Germinal center (tissue), 1 donor: ENCODE measurements at regions not wholly inside any gene's neighbourhood (a gene's known extent, or its start where the extent isn't known, plus 50 kb on each side); places are given as distances from the start of the nearest gene placed in this dataset.

Experiments used
- DNase-seq: peaks from one replicate; pipeline ENCODE4 v3.0.0; 2012; ENCODE audit warnings: mixed read lengths, low spot score

- no peak for DNase-seq
Measured at GRCh38 chr21:15370462-15370975, 305.7 kb upstream of the NRIP1 start.

- no peak for DNase-seq
Measured at GRCh38 chr21:15373941-15374340, 309.1 kb upstream of the NRIP1 start.

- no peak for DNase-seq
Measured at GRCh38 chr21:15379776-15380175, 315.0 kb upstream of the NRIP1 start.

GRCh38 chr21:15383588-15383987, 318.8 kb upstream of the NRIP1 start:
- DNase-seq: no peak

- no peak for DNase-seq
Measured at GRCh38 chr21:15390049-15390448, 325.2 kb upstream of the NRIP1 start.

- no peak for DNase-seq
Measured at GRCh38 chr21:15397258-15397657, 332.5 kb upstream of the NRIP1 start.

- DNase-seq: no peak
Measured at GRCh38 chr21:15400905-15401304, 328.9 kb upstream of the USP25 start.

GRCh38 chr21:15401331-15401730, 328.5 kb upstream of the USP25 start:
- DNase-seq: no peak

- no peak for DNase-seq
Measured at GRCh38 chr21:15405214-15405613, 324.6 kb upstream of the USP25 start.

GRCh38 chr21:15406791-15407190, 323.0 kb upstream of the USP25 start:
- DNase-seq: no peak

GRCh38 chr21:15407585-15407984, 322.2 kb upstream of the USP25 start:
- no peak for DNase-seq

- no peak for DNase-seq
Measured at GRCh38 chr21:15408089-15408488, 321.7 kb upstream of the USP25 start.

- no peak for DNase-seq
Measured at GRCh38 chr21:15409031-15409430, 320.8 kb upstream of the USP25 start.

- no peak for DNase-seq
Measured at GRCh38 chr21:15410853-15411252, 318.9 kb upstream of the USP25 start.

GRCh38 chr21:15414057-15414456, 315.7 kb upstream of the USP25 start:
- DNase-seq: no peak

- DNase-seq: no peak
Measured at GRCh38 chr21:15415541-15416261, 314.1 kb upstream of the USP25 start.

GRCh38 chr21:15421441-15421881, 308.3 kb upstream of the USP25 start:
- no peak for DNase-seq

GRCh38 chr21:15421947-15422346, 307.8 kb upstream of the USP25 start:
- no peak for DNase-seq

- no peak for DNase-seq
Measured at GRCh38 chr21:15422783-15423182, 307.0 kb upstream of the USP25 start.

- no peak for DNase-seq
Measured at GRCh38 chr21:15423676-15424445, 305.9 kb upstream of the USP25 start.

- DNase-seq: no peak
Measured at GRCh38 chr21:15425049-15425448, 304.7 kb upstream of the USP25 start.

GRCh38 chr21:15430023-15430422, 299.8 kb upstream of the USP25 start:
- no peak for DNase-seq

- no peak for DNase-seq
Measured at GRCh38 chr21:15430577-15430976, 299.2 kb upstream of the USP25 start.
